ENCODE measurements at regions not wholly inside any gene's neighbourhood (a gene's known extent, or its start where the extent isn't known, plus 50 kb on each side); places are given as distances from the start of the nearest gene placed in this dataset.

DNA sequence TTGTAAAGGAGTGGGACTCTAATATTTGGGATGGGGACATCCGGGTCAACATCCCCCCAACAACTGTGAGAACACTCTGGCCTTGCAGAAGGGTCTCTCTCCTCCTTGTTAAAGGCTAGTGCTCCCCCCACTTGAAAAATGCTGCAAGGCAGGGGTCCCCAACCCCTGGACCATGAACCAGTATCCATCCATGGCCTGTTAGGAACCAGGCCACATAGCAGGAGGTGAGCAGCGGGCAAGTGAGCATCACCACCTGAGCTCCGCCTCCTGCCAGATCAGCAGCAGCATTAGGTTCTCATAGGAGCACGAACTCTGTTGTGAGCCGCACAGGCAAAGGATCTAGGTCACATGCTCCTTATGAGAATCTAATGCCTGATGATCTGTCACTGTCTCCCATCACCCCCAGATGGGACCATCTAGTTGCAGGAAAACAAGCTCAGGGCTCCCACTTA, 243.9 kb upstream of the ID2 start:
- peaks cover 4% of the 10 kb centered on the region for H3K4me1 ChIP-seq (ENCODE audit: control insufficient read depth, insufficient read depth, low read depth, low read length)
- H2BK12ac ChIP-seq (ENCODE audit: low read length in 2 of 2) = no peak overlapping the region
- H3K4me2 ChIP-seq (ENCODE audit: low read length, poor library complexity, severe bottlenecking) = no peak overlapping the region
- no peak overlapping the region for H2BK120ac ChIP-seq (ENCODE audit: low read depth, low read length)
- H3K27ac ChIP-seq (ENCODE audit: low read length, poor library complexity, severe bottlenecking) = no peak overlapping the region
- no peak overlapping the region for H3K9ac ChIP-seq (ENCODE audit: low read length)
- WGBS = 90% methylated on average over 4 of the region's 5 CpGs
- H4K8ac ChIP-seq (ENCODE audit: low read length) = no peak overlapping the region
- H3K79me1 ChIP-seq (replicated peaks; ENCODE audit: low read length, poor library complexity, severe bottlenecking) = no peaks in the 10 kb centered on the region
- H3K23ac ChIP-seq (ENCODE audit: low read length in 2 of 2) = no peak overlapping the region
- no peak overlapping the region for H2BK5ac ChIP-seq (ENCODE audit: low read depth, low read length, poor library complexity, severe bottlenecking)
- H3K36me3 ChIP-seq (ENCODE audit: control insufficient read depth in 1 of 2, insufficient read depth in 2 of 2, low read depth in 1 of 2, low read length in 2 of 2) = no peaks in the 10 kb centered on the region
- H2AFZ ChIP-seq (ENCODE audit: low read depth, low read length) = no peak overlapping the region
- H3K18ac ChIP-seq (ENCODE audit: low read depth in 1 of 2, low read length in 2 of 2) = no peak overlapping the region
- no peak overlapping the region for H3K4me3 ChIP-seq (ENCODE audit: insufficient read depth in 1 of 2, low read depth in 1 of 2, low read length in 2 of 2)
- H2BK15ac ChIP-seq (ENCODE audit: low read depth, poor library complexity, severe bottlenecking) = no peak overlapping the region
- H3K4ac ChIP-seq (ENCODE audit: low read depth in 1 of 2, low read length in 2 of 2) = no peak overlapping the region
- DNase-seq = no peak
- no peak overlapping the region for H4K91ac ChIP-seq (ENCODE audit: low read length)
- H3K27me3 ChIP-seq (ENCODE audit: control insufficient read depth in 1 of 2, insufficient read depth in 1 of 2, low read length in 2 of 2) = no peaks in the 10 kb centered on the region
- H3K14ac ChIP-seq (ENCODE audit: low read length in 2 of 2) = no peak overlapping the region
- H3K9me3 ChIP-seq (ENCODE audit: control insufficient read depth, low read length) = no peaks in the 10 kb centered on the region
- no peak overlapping the region for H2AK5ac ChIP-seq (ENCODE audit: low read length, severe bottlenecking)

DNA sequence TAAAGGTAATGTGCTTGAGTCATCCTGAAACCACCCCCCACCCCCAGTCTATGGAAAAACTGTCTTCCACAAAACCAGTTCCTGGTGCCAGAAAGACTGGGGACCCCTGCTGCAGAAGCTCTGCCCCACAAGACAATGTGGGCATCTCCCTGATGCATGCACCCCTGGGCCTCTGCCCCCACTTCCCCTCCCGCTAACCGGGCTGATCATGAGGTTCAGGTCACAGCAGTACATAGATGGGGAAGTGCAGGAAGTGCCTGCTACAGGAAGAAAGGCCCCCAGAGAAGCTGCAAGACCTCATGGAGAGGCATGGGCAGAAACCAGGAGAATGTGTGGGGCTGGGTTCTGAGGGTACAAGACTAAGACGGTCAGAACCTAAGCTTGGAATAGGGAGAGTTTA, 243.4 kb upstream of the ID2 start:
- WGBS = 97% methylated on average over 3 of the region's 3 CpGs
- no peak for DNase-seq

DNA sequence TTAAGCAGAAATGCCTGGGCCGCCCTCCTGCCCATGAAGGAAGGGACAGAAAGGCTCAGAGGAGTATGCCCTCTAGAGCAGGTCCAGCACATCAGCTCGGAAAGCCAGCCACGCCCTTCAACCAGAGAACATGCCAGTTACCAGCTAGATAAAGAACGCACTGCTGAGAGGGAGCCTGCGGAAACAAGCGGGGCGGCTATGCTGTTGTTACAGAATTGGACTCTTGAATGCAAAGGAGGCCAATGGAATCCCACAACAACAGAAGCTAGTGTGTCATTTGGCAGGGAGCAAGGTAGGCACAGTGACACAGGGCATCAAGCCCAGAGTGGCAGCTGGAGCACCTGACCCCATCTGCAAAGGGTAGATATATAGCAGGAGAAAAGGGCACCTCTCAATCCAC, 242.9 kb upstream of the ID2 start:
- Histone ChIP-seq H2AK5ac (ENCODE audit: low read length, severe bottlenecking) (no peak overlapping the region), H3K23ac (ENCODE audit: low read length in 2 of 2) (no peak overlapping the region), H4K91ac (ENCODE audit: low read length) (no peak overlapping the region), H3K14ac (ENCODE audit: low read length in 2 of 2) (no peak overlapping the region), H3K18ac (ENCODE audit: low read depth in 1 of 2, low read length in 2 of 2) (peak overlapping the region in 1 of 2 experiments; percentile 47), H3K4me2 (ENCODE audit: low read length, poor library complexity, severe bottlenecking) (no peak overlapping the region), H3K27ac (ENCODE audit: low read length, poor library complexity, severe bottlenecking) (no peak overlapping the region), H3K4me3 (ENCODE audit: insufficient read depth in 1 of 2, low read depth in 1 of 2, low read length in 2 of 2) (no peak overlapping the region), H3K36me3 (ENCODE audit: control insufficient read depth in 1 of 2, insufficient read depth in 2 of 2, low read depth in 1 of 2, low read length in 2 of 2) (no peaks in the 10 kb centered on the region), H3K4me1 (ENCODE audit: control insufficient read depth, insufficient read depth, low read depth, low read length) (peaks cover 4% of the 10 kb centered on the region), H3K9me3 (ENCODE audit: control insufficient read depth, low read length) (no peaks in the 10 kb centered on the region), H2BK120ac (ENCODE audit: low read depth, low read length) (no peak overlapping the region), H2AFZ (ENCODE audit: low read depth, low read length) (no peak overlapping the region), H4K8ac (ENCODE audit: low read length) (no peak overlapping the region), H2BK15ac (ENCODE audit: low read depth, poor library complexity, severe bottlenecking) (no peak overlapping the region), H3K4ac (ENCODE audit: low read depth in 1 of 2, low read length in 2 of 2) (no peak overlapping the region), H3K27me3 (ENCODE audit: control insufficient read depth in 1 of 2, insufficient read depth in 1 of 2, low read length in 2 of 2) (no peaks in the 10 kb centered on the region), H2BK5ac (ENCODE audit: low read depth, low read length, poor library complexity, severe bottlenecking) (no peak overlapping the region), H3K9ac (ENCODE audit: low read length) (no peak overlapping the region), H2BK12ac (ENCODE audit: low read length in 2 of 2) (no peak overlapping the region), H3K79me1 (replicated peaks; ENCODE audit: low read length, poor library complexity, severe bottlenecking) (no peaks in the 10 kb centered on the region)
- DNase-seq = no peak
- 98% methylated on average over 7 of the region's 7 CpGs for WGBS

More for the DNA sequence above, 243.4 kb upstream of the ID2 start:
- Histone ChIP-seq H3K4me1 (ENCODE audit: control insufficient read depth, insufficient read depth, low read depth, low read length) (peaks cover 4% of the 10 kb centered on the region), H3K27me3 (ENCODE audit: control insufficient read depth in 1 of 2, insufficient read depth in 1 of 2, low read length in 2 of 2) (no peaks in the 10 kb centered on the region), H3K36me3 (ENCODE audit: control insufficient read depth in 1 of 2, insufficient read depth in 2 of 2, low read depth in 1 of 2, low read length in 2 of 2) (no peaks in the 10 kb centered on the region), H3K4ac (ENCODE audit: low read depth in 1 of 2, low read length in 2 of 2) (no peak overlapping the region), H3K4me3 (ENCODE audit: insufficient read depth in 1 of 2, low read depth in 1 of 2, low read length in 2 of 2) (no peak overlapping the region), H2BK15ac (ENCODE audit: low read depth, poor library complexity, severe bottlenecking) (no peak overlapping the region), H3K4me2 (ENCODE audit: low read length, poor library complexity, severe bottlenecking) (no peak overlapping the region), H3K9ac (ENCODE audit: low read length) (no peak overlapping the region), H4K91ac (ENCODE audit: low read length) (no peak overlapping the region), H2AFZ (ENCODE audit: low read depth, low read length) (no peak overlapping the region), H4K8ac (ENCODE audit: low read length) (no peak overlapping the region), H2BK120ac (ENCODE audit: low read depth, low read length) (no peak overlapping the region), H2BK12ac (ENCODE audit: low read length in 2 of 2) (no peak overlapping the region), H3K9me3 (ENCODE audit: control insufficient read depth, low read length) (no peaks in the 10 kb centered on the region), H3K23ac (ENCODE audit: low read length in 2 of 2) (no peak overlapping the region), H3K14ac (ENCODE audit: low read length in 2 of 2) (no peak overlapping the region), H3K27ac (ENCODE audit: low read length, poor library complexity, severe bottlenecking) (no peak overlapping the region), H2AK5ac (ENCODE audit: low read length, severe bottlenecking) (no peak overlapping the region), H3K18ac (ENCODE audit: low read depth in 1 of 2, low read length in 2 of 2) (no peak overlapping the region), H2BK5ac (ENCODE audit: low read depth, low read length, poor library complexity, severe bottlenecking) (no peak overlapping the region), H3K79me1 (replicated peaks; ENCODE audit: low read length, poor library complexity, severe bottlenecking) (no peaks in the 10 kb centered on the region)

DNA sequence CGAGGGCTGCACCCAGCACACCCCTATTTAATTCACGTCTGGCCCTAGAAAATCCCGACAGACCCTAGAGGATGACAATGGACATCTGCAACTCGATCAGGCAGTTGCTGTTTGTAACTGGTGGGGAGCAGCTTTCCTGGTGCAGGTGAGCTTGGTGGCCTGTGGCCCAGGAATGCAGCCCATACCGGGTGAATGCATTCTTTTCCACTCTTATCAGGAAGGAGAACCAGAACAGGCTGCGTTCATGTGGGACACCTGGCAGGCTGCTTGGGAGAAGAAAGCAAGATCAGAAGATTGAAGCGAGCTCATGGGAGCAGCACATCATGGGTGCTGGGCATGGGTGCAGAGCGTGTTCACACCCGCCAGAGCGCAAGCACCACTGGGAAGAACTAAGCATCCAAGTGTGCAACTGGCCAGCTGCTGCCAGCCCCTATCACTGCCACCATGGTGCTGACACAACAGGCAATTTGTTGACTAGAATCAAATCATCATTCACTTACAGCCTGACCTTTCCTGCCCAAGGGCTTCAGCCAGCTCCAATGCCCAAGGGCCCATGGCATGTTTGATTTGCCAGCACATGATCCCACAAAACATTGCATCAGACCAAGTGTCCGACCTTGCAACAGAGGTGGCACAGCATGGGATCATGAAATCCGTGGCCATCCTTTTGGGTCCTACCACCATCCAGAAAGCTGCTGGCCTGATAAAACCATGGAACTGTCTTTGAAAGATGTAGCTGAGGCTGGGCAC, 241.7 kb upstream of the ID2 start:
- no peak overlapping the region for H4K8ac ChIP-seq (ENCODE audit: low read length)
- no peak overlapping the region for H3K14ac ChIP-seq (ENCODE audit: low read length in 2 of 2)
- no peak for DNase-seq
- H3K27ac ChIP-seq (ENCODE audit: low read length, poor library complexity, severe bottlenecking) = no peak overlapping the region
- no peak overlapping the region for H2BK12ac ChIP-seq (ENCODE audit: low read length in 2 of 2)
- no peak overlapping the region for H4K91ac ChIP-seq (ENCODE audit: low read length)
- H3K4me3 ChIP-seq (ENCODE audit: insufficient read depth in 1 of 2, low read depth in 1 of 2, low read length in 2 of 2) = no peak overlapping the region
- H3K79me1 ChIP-seq (replicated peaks; ENCODE audit: low read length, poor library complexity, severe bottlenecking) = no peaks in the 10 kb centered on the region
- 88% methylated on average over 12 of the region's 12 CpGs for WGBS
- no peak overlapping the region for H3K4ac ChIP-seq (ENCODE audit: low read depth in 1 of 2, low read length in 2 of 2)
- H3K4me1 ChIP-seq (ENCODE audit: control insufficient read depth, insufficient read depth, low read depth, low read length) = peaks cover 4% of the 10 kb centered on the region
- H2BK5ac ChIP-seq (ENCODE audit: low read depth, low read length, poor library complexity, severe bottlenecking) = no peak overlapping the region
- H2AFZ ChIP-seq (ENCODE audit: low read depth, low read length) = no peak overlapping the region
- H3K36me3 ChIP-seq (ENCODE audit: control insufficient read depth in 1 of 2, insufficient read depth in 2 of 2, low read depth in 1 of 2, low read length in 2 of 2) = no peaks in the 10 kb centered on the region
- no peak overlapping the region for H3K23ac ChIP-seq (ENCODE audit: low read length in 2 of 2)
- H3K9ac ChIP-seq (ENCODE audit: low read length) = no peak overlapping the region
- no peak overlapping the region for H3K4me2 ChIP-seq (ENCODE audit: low read length, poor library complexity, severe bottlenecking)
- no peak overlapping the region for H3K18ac ChIP-seq (ENCODE audit: low read depth in 1 of 2, low read length in 2 of 2)
- no peaks in the 10 kb centered on the region for H3K9me3 ChIP-seq (ENCODE audit: control insufficient read depth, low read length)
- no peak overlapping the region for H2AK5ac ChIP-seq (ENCODE audit: low read length, severe bottlenecking)
- no peak overlapping the region for H2BK120ac ChIP-seq (ENCODE audit: low read depth, low read length)
- H3K27me3 ChIP-seq (ENCODE audit: control insufficient read depth in 1 of 2, insufficient read depth in 1 of 2, low read length in 2 of 2) = no peaks in the 10 kb centered on the region
- no peak overlapping the region for H2BK15ac ChIP-seq (ENCODE audit: low read depth, poor library complexity, severe bottlenecking)

Measured in mesenchymal stem cell (in vitro differentiated cells and primary cell).